Endothelial cell of umbilical vein (primary cell): ENCODE measurements at regions not wholly inside any gene's neighbourhood (a gene's known extent, or its start where the extent isn't known, plus 50 kb on each side); places are given as distances from the start of the nearest gene placed in this dataset.

Source experiments
- BruUV-seq: library from RNA; stranded (reverse); fragments of 400-500 nt; replicated peaks from 2 replicates; lab custom pipeline; 2021; lab: Mats Ljungman, UMichigan
- CTCF ChIA-PET: fragments of 300-600, 350-600 bp; sonication (Branson Sonifier 250); formaldehyde crosslinking; loops from one replicate; lab custom pipeline; 2021; ENCODE audit warnings: antibody characterized with exemption, inconsistent platforms; lab: Charles Lee
- POLR2A ChIA-PET: fragments of 300-600, 350-600 bp; sonication (Branson Sonifier 250); formaldehyde crosslinking; loops from one replicate; lab custom pipeline; 2021; ENCODE audit warnings: antibody characterized with exemption, inconsistent platforms; lab: Charles Lee
- DNase-seq: peaks from one replicate; pipeline ENCODE4 v3.0.0-alpha.2; 2011; ENCODE audit warnings: low read depth, low spot score
- FAIRE-seq: peaks from 2 replicates; lab custom pipeline; 2011; peaks lifted over from hg19 to GRCh38; lab: Jason Lieb, UNC
- H2AFZ ChIP-seq: 2 replicates; pipeline ENCODE4 v1.6.0; 2012; ENCODE audit warnings: low read depth, low read length, control low read depth, inconsistent platforms
- H3K27ac ChIP-seq: 2 replicates; pipeline ENCODE4 v1.5.1; 2011; ENCODE audit warnings: low read depth, mild to moderate bottlenecking, control low read depth, low read length, moderate library complexity; ENCODE audit not compliant: insufficient read depth
- H3K27me3 ChIP-seq, 2 experiments: 2 replicates each; pipeline versions ENCODE4 v1.6.0 to v1.6.1; 2011; ENCODE audit warnings: low read length in 2 of 2, mixed read lengths in 1 of 2; ENCODE audit not compliant: control insufficient read depth in 2 of 2, insufficient read depth in 2 of 2
- H3K36me3 ChIP-seq, 2 experiments: 2 replicates in 1 of 2; 3 replicates in 1 of 2; pipeline ENCODE4 v1.5.1; 2011; ENCODE audit warnings: low read length in 2 of 2, mild to moderate bottlenecking in 1 of 2, moderate library complexity in 1 of 2; ENCODE audit not compliant: control insufficient read depth in 2 of 2, insufficient read depth in 2 of 2; ENCODE audit errors: extremely low read depth in 1 of 2
- H3K4me1 ChIP-seq: 3 replicates; pipeline ENCODE4 v1.5.1; 2011; ENCODE audit warnings: mild to moderate bottlenecking, low read length; ENCODE audit not compliant: control insufficient read depth, insufficient read depth; ENCODE audit errors: extremely low read depth
- H3K4me2 ChIP-seq: 2 replicates; pipeline ENCODE4 v1.6.1; 2011; ENCODE audit warnings: low read length, control low read depth, mixed read lengths; ENCODE audit not compliant: insufficient read depth
- H3K4me3 ChIP-seq, 3 experiments: fragments of 200-600 bp in 1 of 3; sonication (generic), shearing (Covaris generic) in 1 of 3; replicated peaks in 1 of 3; 2 replicates each; pipeline ENCODE4 v1.5.1; 2011 to 2016; ENCODE audit warnings: control low read depth in 3 of 3, low read length in 3 of 3, mild to moderate bottlenecking in 2 of 3, inconsistent platforms in 1 of 3, low read depth in 1 of 3, moderate library complexity in 1 of 3; ENCODE audit not compliant: insufficient read depth in 1 of 3
- H3K79me2 ChIP-seq: 2 replicates; pipeline ENCODE4 v1.6.0; 2012; ENCODE audit warnings: low read length, inconsistent platforms; ENCODE audit not compliant: control insufficient read depth, insufficient read depth
- H3K9ac ChIP-seq: replicated peaks from 2 replicates; pipeline ENCODE3; 2011; ENCODE audit warnings: low read length, control low read depth; ENCODE audit not compliant: insufficient read depth; ENCODE audit errors: extremely low read depth
- H3K9me1 ChIP-seq: replicated peaks from 3 replicates; pipeline ENCODE4 v1.6.0; 2011; ENCODE audit warnings: mild to moderate bottlenecking, low read length; ENCODE audit not compliant: control insufficient read depth, insufficient read depth; ENCODE audit errors: extremely low read depth
- H3K9me3 ChIP-seq: replicated peaks from 2 replicates; pipeline ENCODE4 v1.5.1; 2012; ENCODE audit warnings: low read length, inconsistent platforms; ENCODE audit not compliant: control insufficient read depth, insufficient read depth
- H4K20me1 ChIP-seq: replicated peaks from 2 replicates; pipeline ENCODE3; 2011; ENCODE audit warnings: mild to moderate bottlenecking, low read length; ENCODE audit not compliant: control insufficient read depth, insufficient read depth; ENCODE audit errors: extremely low read depth
- CTCF ChIP-seq, 2 donors: IDR thresholded peaks; 1 replicate in 1 of 2; 2 replicates in 1 of 2; pipeline ENCODE4 v1.5.1; 2011; ENCODE audit warnings: low read length in 2 of 2, mild to moderate bottlenecking in 2 of 2, moderate library complexity in 2 of 2, control low read depth in 1 of 2, inconsistent platforms in 1 of 2, low read depth in 1 of 2; ENCODE audit not compliant: insufficient read depth in 1 of 2; ENCODE audit errors: extremely low read depth in 1 of 2
- EZH2 ChIP-seq: IDR thresholded peaks from 2 replicates; pipeline ENCODE4 v1.6.1; 2012; ENCODE audit warnings: borderline replicate concordance, low read depth, mild to moderate bottlenecking, moderate library complexity, low read length, inconsistent platforms; ENCODE audit not compliant: severe bottlenecking
- FOS ChIP-seq: IDR thresholded peaks from 2 replicates; pipeline ENCODE4 v1.6.1; 2011; ENCODE audit warnings: mild to moderate bottlenecking, low read length, moderate library complexity, borderline replicate concordance; ENCODE audit not compliant: insufficient read depth
- GATA2 ChIP-seq: IDR thresholded peaks from 2 replicates; pipeline ENCODE4 v1.7.0; 2011; ENCODE audit warnings: low read depth, mild to moderate bottlenecking, moderate library complexity, mixed read lengths, low read length; ENCODE audit not compliant: insufficient read length, insufficient read depth
- JUN ChIP-seq: IDR thresholded peaks from 2 replicates; pipeline ENCODE4 v1.6.1; 2011; ENCODE audit warnings: borderline replicate concordance, low read depth; ENCODE audit not compliant: insufficient read length, insufficient read depth
- MYC ChIP-seq: IDR thresholded peaks from one replicate; pipeline ENCODE4 v1.6.1; 2011; ENCODE audit warnings: mild to moderate bottlenecking, low read depth, low read length
- POLR2A ChIP-seq: IDR thresholded peaks from 2 replicates; pipeline ENCODE4 v1.6.1; 2012; ENCODE audit warnings: low read depth, mild to moderate bottlenecking, control low read depth, low read length
- POLR2AphosphoS5 ChIP-seq: IDR thresholded peaks from 2 replicates; pipeline ENCODE4 v1.6.1; 2012; ENCODE audit warnings: low read depth, mild to moderate bottlenecking, control low read depth, low read length, moderate library complexity; ENCODE audit not compliant: insufficient read depth
- dilution Hi-C: fragments of 300-500 bp; cut with MboI; formaldehyde crosslinking; loops from one replicate; pipeline ENCODE4 v1.15.0; 2019; ENCODE audit warnings: low sequenced_read_pairs; ENCODE audit not compliant: extremely low pct_ligation_motif_present
- intact Hi-C: fragments of 100-400 bp; cut with micrococcal nuclease; formaldehyde crosslinking; loops from one replicate; pipeline ENCODE4 v1.10.0; 2022
- TF ChIP-seq, protein P1 (sequence below): IDR thresholded peaks from 2 replicates; pipeline ENCODE4 v1.6.1; 2011; ENCODE audit not compliant: insufficient read depth, insufficient read length

- TF ChIP-seq, protein P1, sequence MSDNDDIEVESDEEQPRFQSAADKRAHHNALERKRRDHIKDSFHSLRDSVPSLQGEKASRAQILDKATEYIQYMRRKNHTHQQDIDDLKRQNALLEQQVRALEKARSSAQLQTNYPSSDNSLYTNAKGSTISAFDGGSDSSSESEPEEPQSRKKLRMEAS: no peak
- TF ChIP-seq POLR2AphosphoS5 (no peak), GATA2 (no peak), MYC (no peak)
- BruUV-seq: no TSS peak
Measured at GRCh38 chr10:78761311-78761781, 307.4 kb upstream of the ZMIZ1 start.

DNA sequence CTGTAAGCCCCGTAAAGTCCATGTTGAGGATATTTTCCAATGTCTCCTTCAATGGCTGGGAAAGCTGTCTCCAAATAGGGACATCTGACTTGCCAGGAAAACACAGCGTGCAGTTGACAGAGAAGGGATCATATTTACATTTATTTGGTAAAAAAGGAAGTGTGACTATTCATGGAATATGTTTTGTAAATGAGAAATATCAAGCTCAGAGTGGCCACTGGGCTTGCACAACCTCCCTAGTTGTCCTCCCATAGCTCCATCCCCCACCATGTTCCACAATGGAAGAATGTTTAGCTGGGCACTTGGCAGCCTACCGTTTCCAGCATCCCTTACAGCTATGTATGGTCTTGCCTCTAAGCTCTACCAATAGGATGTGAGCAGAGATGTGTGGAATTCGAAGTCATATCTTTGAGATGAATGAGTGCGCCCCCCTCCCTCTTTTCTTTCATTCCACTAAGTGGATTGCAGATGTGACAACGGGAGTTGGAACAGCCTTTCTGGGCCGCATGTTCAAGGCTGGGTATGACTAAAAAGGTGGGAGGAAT is 306.6 kb upstream of the ZMIZ1 start:
- ChIA-PET CTCF (interaction anchor here (1.2 to 1.3 kb wide), 3 partner anchors 13 to 40 kb away, joined by 3 to 4 read pairs (median 4); no protein-coding TSS in a partner anchor), POLR2A (no interaction called here)
- Histone ChIP-seq H3K79me2 (no peaks in the 10 kb centered on the region), H3K27ac (no peak overlapping the region), H3K9ac (no peak overlapping the region), H3K4me1 (peaks cover 7% of the 10 kb centered on the region), H3K4me3 (no peak overlapping the region), H3K9me3 (no peaks in the 10 kb centered on the region), H2AFZ (no peak overlapping the region), H4K20me1 (no peaks in the 10 kb centered on the region), H3K27me3 (no peaks in the 10 kb centered on the region), H3K9me1 (no peaks in the 10 kb centered on the region), H3K36me3 (no peaks in the 10 kb centered on the region), H3K4me2 (no peak overlapping the region)
- dilution Hi-C loops (no loop called here), intact Hi-C loops (no loop called here)
- DNase-seq: no peak
- TF ChIP-seq POLR2AphosphoS5 (no peak), JUN (no peak), POLR2A (no peak), FOS (no peak), GATA2 (no peak), MYC (no peak), EZH2 (no peak), CTCF (IDR thresholded peaks at IDR 0.05; ENCODE audit: extremely low read depth in 1 of 2, insufficient read depth in 1 of 2, low read depth in 1 of 2, low read length in 2 of 2) (no peak)
- TF ChIP-seq, protein P1: no peak
- FAIRE-seq: no peak
- BruUV-seq: no TSS peak

More at GRCh38 chr10:78761311-78761781, 307.4 kb upstream of the ZMIZ1 start:
- ChIA-PET POLR2A (no interaction called here), CTCF (interaction anchor here (1.3 kb wide), 1 partner anchor 41 kb away, joined by 4 read pairs; no protein-coding TSS in a partner anchor)
- no peak for DNase-seq
- Histone ChIP-seq H3K4me3 (no peak overlapping the region), H3K79me2 (no peaks in the 10 kb centered on the region), H3K27me3 (no peaks in the 10 kb centered on the region), H3K4me1 (peaks cover 12% of the 10 kb centered on the region), H4K20me1 (no peaks in the 10 kb centered on the region), H3K4me2 (no peak overlapping the region), H3K9me3 (no peaks in the 10 kb centered on the region), H3K9me1 (no peaks in the 10 kb centered on the region), H3K36me3 (no peaks in the 10 kb centered on the region), H2AFZ (no peak overlapping the region), H3K9ac (no peak overlapping the region), H3K27ac (no peak overlapping the region)
- intact Hi-C loops (no loop called here), dilution Hi-C loops (no loop called here)
- no peak for FAIRE-seq
